HPDE6-E6E7 (cell line): ENCODE measurements at regions not wholly inside any gene's neighbourhood (a gene's known extent, or its start where the extent isn't known, plus 50 kb on each side); places are given as distances from the start of the nearest gene placed in this dataset.
A peak's percentile ranks its signal among the peaks of the same experiment; 100 is the strongest.

Experiments
- DNase-seq: peaks from one replicate; pipeline ENCODE4 v3.0.0; 2011; ENCODE audit warnings: missing footprints; ENCODE audit errors: extremely low spot score

GRCh38 chr7:47638679-47639315 lies 56.9 kb upstream of the TNS3 start:
- DNase-seq, result no peak

DNA sequence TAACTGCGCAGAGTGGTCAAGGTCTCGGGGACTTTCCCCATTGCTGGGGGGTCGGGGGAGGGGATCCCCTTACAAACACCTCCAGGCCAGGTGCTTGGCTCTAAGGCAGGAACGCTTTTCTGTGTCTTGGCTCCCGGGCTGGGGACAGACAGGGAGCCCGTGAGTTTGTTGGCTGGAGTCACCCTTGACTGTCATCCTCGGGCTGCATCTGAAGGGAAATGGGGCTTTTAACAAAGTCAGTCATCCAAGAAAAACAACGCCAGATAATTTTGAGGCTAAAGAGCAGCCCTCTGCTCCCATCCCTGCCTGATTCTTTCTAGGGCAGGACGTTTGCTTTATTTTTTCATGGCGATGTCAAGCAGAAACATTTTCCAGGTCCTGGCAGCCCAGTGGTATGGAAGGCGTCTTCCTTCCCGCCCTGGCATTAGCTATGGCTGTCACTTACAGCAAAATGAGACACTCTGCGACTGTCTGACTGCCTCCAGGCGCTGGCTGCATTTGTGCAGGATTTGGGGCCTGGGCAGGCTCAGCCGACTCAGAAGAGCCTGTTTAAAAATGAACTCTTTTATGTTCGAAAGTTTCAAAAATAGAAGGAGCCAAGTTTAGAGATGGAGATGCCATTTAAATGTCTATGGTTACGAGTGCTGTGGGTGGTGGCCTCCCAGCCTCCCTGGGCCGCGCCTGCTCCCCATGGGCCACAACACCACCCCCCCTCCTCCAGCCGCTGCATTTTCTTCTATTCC lies 54.7 kb upstream of the TNS3 start:
- DNase-seq, result no peak

- no peak for DNase-seq
Observed at GRCh38 chr7:47636081-47636432, 54.1 kb upstream of the TNS3 start.

DNA sequence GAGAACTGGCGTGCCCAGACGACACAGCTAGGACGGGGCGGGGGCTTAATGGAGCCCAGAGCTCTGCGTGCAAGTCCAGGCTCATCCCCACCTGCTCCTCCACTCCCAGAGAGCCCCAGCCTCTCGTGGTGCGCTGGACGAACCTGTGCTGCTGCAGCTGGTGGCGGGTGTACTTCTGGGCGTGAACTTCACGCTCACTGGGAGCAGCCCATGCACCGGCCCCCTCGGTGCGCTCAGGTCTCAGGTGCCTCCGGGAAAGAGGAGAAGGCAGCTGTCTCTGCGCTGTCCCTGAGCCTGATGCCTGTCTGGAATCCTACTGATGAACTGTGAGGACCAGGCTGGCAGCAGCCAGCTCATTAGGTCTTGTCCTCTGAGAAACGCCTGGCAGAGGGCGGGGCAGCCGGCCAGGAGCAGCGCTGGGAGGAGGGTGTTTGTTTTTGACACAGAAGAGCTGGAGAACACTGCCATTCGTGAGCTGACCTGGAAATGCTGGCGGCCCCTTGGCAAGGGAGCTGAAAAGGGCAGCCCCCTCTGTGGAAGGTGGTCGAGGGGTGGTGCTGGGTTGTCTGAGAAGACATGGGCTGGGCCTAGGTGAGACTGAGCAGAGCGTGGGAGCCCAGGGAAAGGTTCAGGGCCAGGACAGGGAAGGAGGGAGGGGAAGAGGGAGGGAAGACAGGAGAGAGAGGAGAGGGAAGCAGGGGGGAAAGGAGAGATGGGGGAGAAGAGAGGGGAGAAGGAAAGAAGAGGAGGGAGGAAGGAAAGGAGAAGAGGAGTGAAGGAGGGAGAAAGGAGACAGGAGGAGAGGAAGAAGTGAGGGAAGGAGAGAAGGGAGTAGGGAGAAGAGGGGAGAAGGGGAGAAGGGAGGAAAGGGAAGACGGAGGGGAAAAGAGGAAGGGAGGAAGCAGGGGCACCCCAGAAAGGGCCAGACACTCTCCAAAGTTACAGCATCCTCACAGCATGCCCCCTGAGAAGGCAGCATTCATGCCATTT lies 53.5 kb upstream of the TNS3 start:
- DNase-seq, result peak; percentile 64

DNA sequence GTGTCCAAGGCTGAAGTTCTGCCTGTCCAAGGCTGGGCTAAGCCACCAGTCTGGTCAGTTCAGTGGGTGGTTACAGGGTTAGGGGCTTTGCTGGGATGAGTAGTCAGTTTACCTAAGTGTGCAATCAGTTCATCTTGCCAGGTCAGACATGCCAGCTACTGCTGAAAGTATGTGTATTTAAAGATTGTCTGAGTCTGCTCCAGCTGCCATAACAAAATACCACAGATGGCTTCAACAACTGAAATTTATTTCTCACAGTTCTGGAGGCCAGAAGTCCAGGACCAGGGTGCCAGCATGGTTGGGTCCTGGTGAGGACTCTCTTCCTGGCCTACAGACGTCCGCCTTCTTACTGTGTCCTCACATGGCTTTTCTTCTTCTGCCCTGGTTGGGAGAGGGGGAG lies 52.4 kb upstream of the TNS3 start:
- DNase-seq, result no peak

DNA sequence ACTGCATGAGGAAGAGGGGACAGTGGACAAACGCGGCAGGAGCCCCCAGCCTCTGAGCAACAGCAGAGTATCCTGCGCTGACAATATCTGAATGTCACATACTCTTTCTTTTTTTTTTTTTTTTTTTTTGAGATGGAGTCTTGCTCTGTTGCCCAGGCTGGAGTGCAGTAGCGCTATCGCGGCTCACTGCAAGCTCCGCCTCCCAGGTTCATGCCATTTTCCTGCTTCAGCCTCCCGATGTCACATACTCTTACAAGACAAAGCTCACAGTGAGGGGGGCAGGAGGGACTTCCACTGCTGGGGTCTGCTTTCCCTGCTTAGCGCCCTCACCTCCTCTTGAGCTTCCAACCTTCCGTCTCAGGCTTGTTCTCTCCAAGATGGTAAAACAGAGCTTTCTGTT lies 51.2 kb upstream of the TNS3 start:
- DNase-seq, result no peak
